GM23338 (cell line): ENCODE measurements at regions not wholly inside any gene's neighbourhood (a gene's known extent, or its start where the extent isn't known, plus 50 kb on each side); places are given as distances from the start of the nearest gene placed in this dataset.

Experiments used
- ATAC-seq: fragments of 200-7000 bp; cut with Tn5 transposase; 3 replicates; pipeline ENCODE4 v1.9.1; 2020
- DNase-seq: peaks from one replicate; pipeline ENCODE4 v3.0.0-alpha.2; 2015; ENCODE audit warnings: low spot score
- H2AFZ ChIP-seq: fragments of 200-600 bp; sonication (generic); 2 replicates; pipeline ENCODE4 v1.8.0; 2016; ENCODE audit warnings: antibody characterized with exemption, mild to moderate bottlenecking, moderate library complexity
- H3F3A ChIP-seq: fragments of 200-600 bp; sonication (generic); replicated peaks from 2 replicates; pipeline ENCODE4 v1.8.0; 2017; ENCODE audit warnings: antibody characterized with exemption, mixed run types, low read depth
- H3K27ac ChIP-seq: fragments of 200-600 bp; sonication (generic); 2 replicates; pipeline ENCODE4 v1.6.1; 2016; ENCODE audit warnings: low read depth
- H3K27me3 ChIP-seq: fragments of 200-600 bp; sonication (generic); 2 replicates; pipeline ENCODE4 v1.8.0; 2016; ENCODE audit warnings: mild to moderate bottlenecking, mixed run types, moderate library complexity; ENCODE audit not compliant: insufficient read depth
- H3K36me3 ChIP-seq: fragments of 200-600 bp; sonication (generic); 2 replicates; pipeline ENCODE4 v1.8.0; 2016; ENCODE audit warnings: mild to moderate bottlenecking; ENCODE audit not compliant: insufficient read depth
- H3K4me1 ChIP-seq: fragments of 200-600 bp; sonication (generic); 2 replicates; pipeline ENCODE4 v1.8.0; 2016; ENCODE audit warnings: mild to moderate bottlenecking, moderate library complexity; ENCODE audit not compliant: insufficient read depth
- H3K4me2 ChIP-seq: fragments of 200-600 bp; sonication (generic); 2 replicates; pipeline ENCODE4 v1.7.1; 2017; ENCODE audit warnings: mixed run types
- H3K4me3 ChIP-seq: fragments of 200-600 bp; sonication (generic); 2 replicates; pipeline ENCODE4 v1.6.1; 2016; ENCODE audit warnings: mixed run types
- H3K79me2 ChIP-seq: fragments of 200-600 bp; sonication (generic); replicated peaks from 2 replicates; pipeline ENCODE4 v1.8.0; 2017; ENCODE audit warnings: mild to moderate bottlenecking; ENCODE audit not compliant: insufficient read depth
- H3K9me2 ChIP-seq: fragments of 200-600 bp; sonication (generic); 2 replicates; pipeline ENCODE4 v1.8.0; 2017; ENCODE audit not compliant: insufficient read depth
- H4K20me1 ChIP-seq: fragments of 200-600 bp; sonication (generic); replicated peaks from 2 replicates; pipeline ENCODE4 v1.8.0; 2017; ENCODE audit warnings: mild to moderate bottlenecking; ENCODE audit not compliant: insufficient read depth
- H3K27ac Mint-ChIP-seq: 2 replicates; pipeline ENCODE4 v1.8.0; 2020; ENCODE audit warnings: inconsistent platforms, mild to moderate bottlenecking, moderate library complexity, mixed read lengths
- H3K27me3 Mint-ChIP-seq: 3 replicates; pipeline ENCODE4 v1.8.0; 2022; ENCODE audit warnings: low read depth, mild to moderate bottlenecking, moderate library complexity, mixed read lengths, inconsistent platforms; ENCODE audit not compliant: insufficient read depth, poor library complexity
- H3K36me3 Mint-ChIP-seq: 3 replicates; pipeline ENCODE4 v1.8.0; 2021; ENCODE audit warnings: low read depth, mild to moderate bottlenecking, inconsistent platforms, moderate library complexity, mixed read lengths
- H3K4me1 Mint-ChIP-seq: 3 replicates; pipeline ENCODE4 v1.8.0; 2020; ENCODE audit warnings: mild to moderate bottlenecking, inconsistent platforms, mixed read lengths
- H3K4me3 Mint-ChIP-seq: 3 replicates; pipeline ENCODE4 v1.8.0; 2021; ENCODE audit warnings: moderate library complexity, mild to moderate bottlenecking, inconsistent platforms, mixed read lengths
- H3K9me3 Mint-ChIP-seq: 3 replicates; pipeline ENCODE4 v1.8.0; 2020; ENCODE audit warnings: moderate library complexity, mild to moderate bottlenecking, inconsistent platforms, mixed read lengths
- CREB1 ChIP-seq: fragments of 250-450 bp; sonication (Bioruptor Pico); IDR thresholded peaks from 2 replicates; pipeline ENCODE4 v1.5.0; 2020; ENCODE audit warnings: low read depth, mild to moderate bottlenecking, moderate library complexity
- CTCF ChIP-seq, 2 experiments: fragments of 200-600 bp in 1 of 2; sonication (generic) in 1 of 2; conservative IDR thresholded peaks; 2 replicates each; pipeline versions ENCODE4 v1.5.1 to v1.6.1; 2016 to 2017; ENCODE audit warnings: antibody characterized with exemption in 2 of 2, low read depth in 2 of 2, mild to moderate bottlenecking in 2 of 2, moderate library complexity in 1 of 2
- ETS1 ChIP-seq: IDR thresholded peaks from 2 replicates; pipeline ENCODE4 v1.6.1; 2016; ENCODE audit warnings: antibody characterized with exemption
- EZH2 ChIP-seq: fragments of 200-600 bp; sonication (generic); IDR thresholded peaks from one replicate; pipeline ENCODE4 v1.8.0; 2017; ENCODE audit warnings: antibody characterized with exemption, mild to moderate bottlenecking, low read depth; ENCODE audit not compliant: unreplicated experiment
- JUNB ChIP-seq: IDR thresholded peaks from one replicate; pipeline ENCODE4 v1.6.1; 2016; ENCODE audit warnings: antibody characterized with exemption; ENCODE audit not compliant: unreplicated experiment
- NANOG ChIP-seq: IDR thresholded peaks from 2 replicates; pipeline ENCODE4 v1.6.1; 2016; ENCODE audit warnings: antibody characterized with exemption, borderline replicate concordance
- STAT1 ChIP-seq: IDR thresholded peaks from one replicate; pipeline ENCODE4 v1.6.1; 2016; ENCODE audit warnings: antibody characterized with exemption; ENCODE audit not compliant: unreplicated experiment
- ZNF114 ChIP-seq: fragments of 250-450 bp; sonication (Bioruptor Pico); IDR thresholded peaks from 2 replicates; pipeline ENCODE4 v1.5.0; 2020; ENCODE audit warnings: mild to moderate bottlenecking, moderate library complexity
- ZNF331 ChIP-seq: fragments of 250-450 bp; sonication (Bioruptor Pico); IDR thresholded peaks from 2 replicates; pipeline ENCODE4 v1.5.0; 2020; ENCODE audit warnings: low read depth, mild to moderate bottlenecking, moderate library complexity

GRCh38 chr9:100869326-100869725 lies 159.2 kb upstream of the PLPPR1 start:
- peaks cover 5% of the 10 kb centered on the region; the same call in 2 of the 3 replicates for H3K4me1 Mint-ChIP-seq
- ATAC-seq (no peak), DNase-seq (no peak)
- H3K4me3 Mint-ChIP-seq: no peak overlapping the region
- Histone ChIP-seq H2AFZ (no peak overlapping the region), H3K4me2 (no peak overlapping the region), H4K20me1 (no peaks in the 10 kb centered on the region), H3K27ac (no peak overlapping the region), H3K4me1 (no peaks in the 10 kb centered on the region), H3K79me2 (no peaks in the 10 kb centered on the region), H3K36me3 (no peaks in the 10 kb centered on the region), H3F3A (no peaks in the 10 kb centered on the region), H3K9me2 (no peaks in the 10 kb centered on the region), H3K4me3 (no peak overlapping the region), H3K27me3 (no peaks in the 10 kb centered on the region)
- H3K27ac Mint-ChIP-seq: no peak overlapping the region
- H3K9me3 Mint-ChIP-seq: no peaks in the 10 kb centered on the region
- no peak for TF ChIP-seq STAT1
- no peak for TF ChIP-seq EZH2
- no peaks in the 10 kb centered on the region for H3K36me3 Mint-ChIP-seq
- no peaks in the 10 kb centered on the region for H3K27me3 Mint-ChIP-seq

- Histone ChIP-seq H3K36me3 (no peaks in the 10 kb centered on the region), H3K4me2 (no peak overlapping the region), H3K9me2 (no peaks in the 10 kb centered on the region), H3K79me2 (no peaks in the 10 kb centered on the region), H3F3A (no peaks in the 10 kb centered on the region), H3K4me1 (no peaks in the 10 kb centered on the region), H3K27ac (no peak overlapping the region), H3K4me3 (no peak overlapping the region), H4K20me1 (no peaks in the 10 kb centered on the region), H3K27me3 (no peaks in the 10 kb centered on the region), H2AFZ (peak overlapping the region; percentile 45; the same call in 1 of the 2 replicates)
- 0 out of 3 replicates have a peak, but pooled peaks cover 3% of the 10 kb centered on the region for H3K4me1 Mint-ChIP-seq
- H3K9me3 Mint-ChIP-seq: no peaks in the 10 kb centered on the region
- no peak overlapping the region for H3K27ac Mint-ChIP-seq
- TF ChIP-seq EZH2 (no peak), CTCF (conservative IDR thresholded peaks at IDR 0.05; ENCODE audit: low read depth in 2 of 2) (no peak), JUNB (no peak), CREB1 (CRISPR knock-in tag) (no peak), ZNF331 (CRISPR knock-in tag) (no peak), ETS1 (no peak), NANOG (no peak), ZNF114 (CRISPR knock-in tag) (no peak)
- ATAC-seq (no peak), DNase-seq (peak; percentile 10)
- H3K4me3 Mint-ChIP-seq: no peak overlapping the region
- H3K27me3 Mint-ChIP-seq: no peaks in the 10 kb centered on the region
- no peaks in the 10 kb centered on the region for H3K36me3 Mint-ChIP-seq
These were observed 148.6 kb upstream of the PLPPR1 start for GRCh38 chr9:100879884-100880283.
